IMR-90 (cell line): ENCODE measurements at regions not wholly inside any gene's neighbourhood (a gene's known extent, or its start where the extent isn't known, plus 50 kb on each side); places are given as distances from the start of the nearest gene placed in this dataset.

Experiments
- ATAC-seq: fragments of 200-7000 bp; cut with Tn5 transposase; 2 replicates; pipeline ENCODE4 v1.9.1; 2020; ENCODE audit warnings: low read depth, mild to moderate bottlenecking, moderate library complexity
- BruUV-seq: library from RNA; stranded (reverse); fragments of 400-500 nt; replicated peaks from 2 replicates; lab custom pipeline; 2021; lab: Mats Ljungman, UMichigan
- CTCF ChIA-PET: fragments of 300-600 bp; formaldehyde crosslinking; extraction: SDS; loops from one replicate; lab custom pipeline; 2021; ENCODE audit warnings: antibody characterized with exemption; lab: Yijun Ruan, JAX
- POLR2A ChIA-PET: fragments of 300-600 bp; sonication (Branson Sonifier 250); formaldehyde crosslinking; loops from one replicate; lab custom pipeline; 2022; ENCODE audit warnings: antibody characterized with exemption; ENCODE audit not compliant: unreplicated experiment; lab: Charles Lee
- DNase-seq: peaks from one replicate; pipeline ENCODE4 v3.0.0; 2013
- H2AFZ ChIP-seq: replicated peaks from 2 replicates; pipeline ENCODE3; 2013; ENCODE audit warnings: low read length, mild to moderate bottlenecking; ENCODE audit not compliant: poor library complexity
- H2AK5ac ChIP-seq: 2 replicates; pipeline ENCODE4 v1.6.1; 2013; ENCODE audit warnings: low read depth, low read length, inconsistent platforms
- H2AK9ac ChIP-seq: replicated peaks from 2 replicates; pipeline ENCODE3; 2013; ENCODE audit warnings: mild to moderate bottlenecking, low read depth, low read length, moderate library complexity; ENCODE audit not compliant: poor library complexity
- H2BK120ac ChIP-seq: 2 replicates; pipeline ENCODE4 v1.6.1; 2013; ENCODE audit warnings: low read depth, low read length, inconsistent platforms
- H2BK15ac ChIP-seq: 3 replicates; pipeline ENCODE4 v1.6.1; 2013; ENCODE audit warnings: low read depth, low read length, inconsistent platforms
- H2BK20ac ChIP-seq: 2 replicates; pipeline ENCODE4 v1.6.1; 2013; ENCODE audit warnings: low read depth, mild to moderate bottlenecking, inconsistent platforms, low read length, moderate library complexity
- H2BK5ac ChIP-seq: 2 replicates; pipeline ENCODE4 v1.6.1; 2013; ENCODE audit warnings: mild to moderate bottlenecking, low read depth, low read length, inconsistent platforms; ENCODE audit not compliant: poor library complexity, severe bottlenecking
- H3K14ac ChIP-seq: replicated peaks from 2 replicates; pipeline ENCODE4 v1.6.1; 2013; ENCODE audit warnings: low read depth, low read length, inconsistent platforms
- H3K18ac ChIP-seq: 2 replicates; pipeline ENCODE4 v1.6.1; 2013; ENCODE audit warnings: low read depth, low read length, control low read depth
- H3K23ac ChIP-seq: 2 replicates; pipeline ENCODE4 v1.6.1; 2013; ENCODE audit warnings: low read depth, low read length, inconsistent platforms
- H3K27ac ChIP-seq: 2 replicates; pipeline ENCODE4 v1.5.1; 2013; ENCODE audit warnings: mild to moderate bottlenecking, control low read depth, low read length; ENCODE audit not compliant: insufficient read depth
- H3K27me3 ChIP-seq: 2 replicates; pipeline ENCODE4 v1.6.1; 2013; ENCODE audit warnings: low read length; ENCODE audit not compliant: control insufficient read depth, insufficient read depth
- H3K36me3 ChIP-seq: 2 replicates; pipeline ENCODE4 v1.6.1; 2013; ENCODE audit warnings: low read length, mixed read lengths; ENCODE audit not compliant: control insufficient read depth, insufficient read depth
- H3K4ac ChIP-seq: 2 replicates; pipeline ENCODE4 v1.6.1; 2013; ENCODE audit warnings: low read depth, low read length, inconsistent platforms
- H3K4me1 ChIP-seq: 2 replicates; pipeline ENCODE4 v1.6.1; 2013; ENCODE audit warnings: low read length, mixed read lengths; ENCODE audit not compliant: control insufficient read depth, insufficient read depth
- H3K4me2 ChIP-seq: 2 replicates; pipeline ENCODE4 v1.6.1; 2013; ENCODE audit warnings: low read depth, mild to moderate bottlenecking, control low read depth, low read length, moderate library complexity
- H3K4me3 ChIP-seq: 2 replicates; pipeline ENCODE4 v1.5.1; 2013; ENCODE audit warnings: low read depth, mild to moderate bottlenecking, control low read depth, low read length, moderate library complexity; ENCODE audit not compliant: insufficient read depth
- H3K56ac ChIP-seq: 2 replicates; pipeline ENCODE4 v1.6.1; 2013; ENCODE audit warnings: low read length, inconsistent platforms; ENCODE audit not compliant: insufficient read depth; ENCODE audit errors: extremely low read depth
- H3K79me1 ChIP-seq, 2 experiments: 2 replicates each; pipeline ENCODE4 v1.6.1; 2013; ENCODE audit warnings: low read length in 2 of 2, inconsistent platforms in 1 of 2, low read depth in 1 of 2
- H3K9ac ChIP-seq: 2 replicates; pipeline ENCODE4 v1.6.1; 2013; ENCODE audit warnings: low read depth, low read length, control low read depth
- H3K9me1 ChIP-seq: 2 replicates; pipeline ENCODE4 v1.6.1; 2013; ENCODE audit warnings: low read length, inconsistent platforms; ENCODE audit not compliant: insufficient read depth
- H3K9me3 ChIP-seq: 2 replicates; pipeline ENCODE4 v1.6.1; 2013; ENCODE audit warnings: low read length; ENCODE audit not compliant: control insufficient read depth, insufficient read depth
- H4K20me1 ChIP-seq: 2 replicates; pipeline ENCODE4 v1.6.1; 2013; ENCODE audit warnings: low read length, inconsistent platforms; ENCODE audit not compliant: insufficient read depth
- H4K5ac ChIP-seq: 2 replicates; pipeline ENCODE4 v1.6.1; 2013; ENCODE audit warnings: mild to moderate bottlenecking, low read depth, low read length, control low read depth
- H4K8ac ChIP-seq, 2 experiments: 2 replicates each; pipeline ENCODE4 v1.6.1; 2013; ENCODE audit warnings: low read depth in 2 of 2, low read length in 2 of 2, control low read depth in 1 of 2, inconsistent platforms in 1 of 2
- H4K91ac ChIP-seq: 2 replicates; pipeline ENCODE4 v1.6.1; 2013; ENCODE audit warnings: low read depth, low read length, inconsistent platforms; ENCODE audit not compliant: insufficient read depth
- BHLHE40 ChIP-seq: fragments of 150-350 bp; IDR thresholded peaks from 2 replicates; pipeline ENCODE4 v1.6.1; 2016; ENCODE audit warnings: mild to moderate bottlenecking, low read depth, low read length
- CEBPB ChIP-seq: IDR thresholded peaks from 2 replicates; pipeline ENCODE4 v1.6.1; 2012; ENCODE audit warnings: low read depth, low read length, improper control_type of control experiment
- CHD1 ChIP-seq: IDR thresholded peaks from 2 replicates; pipeline ENCODE4 v1.6.1; 2012; ENCODE audit warnings: low read depth, low read length, improper control_type of control experiment
- MAFK ChIP-seq: IDR thresholded peaks from 2 replicates; pipeline ENCODE4 v1.6.1; 2012; ENCODE audit warnings: low read depth, low read length, improper control_type of control experiment
- MXI1 ChIP-seq: IDR thresholded peaks from 2 replicates; pipeline ENCODE4 v1.6.1; 2012; ENCODE audit warnings: low read depth, mild to moderate bottlenecking, low read length, moderate library complexity, borderline replicate concordance
- POLR2A ChIP-seq: IDR thresholded peaks from 2 replicates; pipeline ENCODE4 v1.6.1; 2012; ENCODE audit warnings: mild to moderate bottlenecking, low read depth, low read length
- RAD21 ChIP-seq: IDR thresholded peaks from 2 replicates; pipeline ENCODE4 v1.6.1; 2012; ENCODE audit warnings: low read length, improper control_type of control experiment
- RFX5 ChIP-seq: IDR thresholded peaks from 2 replicates; pipeline ENCODE4 v1.8.0; 2012; ENCODE audit warnings: low read depth, mild to moderate bottlenecking, low read length, moderate library complexity
- SMC3 ChIP-seq: fragments of 150-350 bp; IDR thresholded peaks from 2 replicates; pipeline ENCODE4 v1.6.1; 2016; ENCODE audit warnings: low read depth, mild to moderate bottlenecking, antibody characterized with exemption, low read length, moderate library complexity
- WGBS, 2 experiments: methylation state at CpG; one replicate each; pipeline versions ENCODE4 v1.1.5 to v1.1.7; 2013; ENCODE audit warnings: missing lambda C conversion rate in 2 of 2; ENCODE audit not compliant: insufficient read length in 1 of 2; ENCODE audit errors: extremely low coverage in 2 of 2; 5-methylcytosine and 5-hydroxymethylcytosine counted together
- dilution Hi-C: fragments of 300-500 bp; cut with HindIII; formaldehyde crosslinking; loops from one replicate; pipeline ENCODE4 v1.14.3; 2018; ENCODE audit warnings: low sequenced_read_pairs; ENCODE audit not compliant: unreplicated experiment
- in situ Hi-C: fragments of 300-500 bp; cut with MboI; formaldehyde crosslinking; loops from 3 replicates; pipeline ENCODE4 v1.14.3; 2019; ENCODE audit warnings: low sequenced_read_pairs, inconsistent platforms, mixed read lengths
- intact Hi-C: fragments of 100-400 bp; cut with micrococcal nuclease; formaldehyde crosslinking; loops from 2 replicates; pipeline ENCODE4 v1.10.0; 2022
- TF ChIP-seq, protein P1 (sequence below): fragments of 150-350 bp; IDR thresholded peaks from 2 replicates; pipeline ENCODE4 v1.6.1; 2016; ENCODE audit warnings: low read depth, mild to moderate bottlenecking, low read length, moderate library complexity, borderline replicate concordance
- TF ChIP-seq, protein P2 (sequence below): conservative IDR thresholded peaks from 2 replicates; pipeline ENCODE4 v1.5.1; 2012; ENCODE audit warnings: mild to moderate bottlenecking, low read depth, low read length, improper control_type of control experiment
- TF ChIP-seq, protein P3 (sequence below): fragments of 150-350 bp; IDR thresholded peaks from 2 replicates; pipeline ENCODE4 v1.6.1; 2017; ENCODE audit warnings: mild to moderate bottlenecking, antibody characterized with exemption, low read length, low read depth

DNA sequence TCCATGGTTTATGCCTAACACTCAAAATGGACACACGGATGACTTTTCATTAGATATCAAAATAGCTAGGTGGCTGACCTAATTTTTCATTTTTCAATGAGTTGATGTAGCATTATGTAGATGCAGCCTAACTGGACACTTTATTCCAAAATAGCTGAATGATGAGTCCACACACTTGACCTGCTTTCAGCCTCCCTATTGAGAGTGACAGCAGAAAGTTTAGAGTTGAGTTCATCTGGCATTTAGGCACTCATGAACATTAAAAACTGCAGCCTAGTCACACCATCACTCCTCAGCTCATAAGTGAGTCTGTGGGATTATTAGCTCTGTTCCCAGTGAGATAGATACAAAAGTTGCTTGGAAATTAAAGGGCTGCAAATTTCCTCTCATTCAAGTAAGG lies 307.3 kb upstream of the PRKD1 start:
- H3K9ac ChIP-seq = no peak overlapping the region
- no peak overlapping the region for H3K18ac ChIP-seq
- no peak overlapping the region for H4K8ac ChIP-seq
- H2AK9ac ChIP-seq = no peak overlapping the region
- H3K23ac ChIP-seq = no peak overlapping the region
- DNase-seq (no peak), ATAC-seq (no peak)
- no peak overlapping the region for H4K5ac ChIP-seq
- no peaks in the 10 kb centered on the region for H3K79me1 ChIP-seq
- H3K27me3 ChIP-seq = no peaks in the 10 kb centered on the region
- H3K4ac ChIP-seq = no peak overlapping the region
- no peak overlapping the region for H3K14ac ChIP-seq
- intact Hi-C loops (no loop called here), in situ Hi-C loops (no loop called here), dilution Hi-C loops (no loop called here)
- H3K4me3 ChIP-seq = no peak overlapping the region
- H3K4me2 ChIP-seq = no peak overlapping the region
- no peak overlapping the region for H2AFZ ChIP-seq
- H2AK5ac ChIP-seq = no peak overlapping the region
- H2BK5ac ChIP-seq = no peak overlapping the region
- H2BK15ac ChIP-seq = no peak overlapping the region
- no peak overlapping the region for H3K27ac ChIP-seq
- no peak overlapping the region for H3K56ac ChIP-seq
- H4K20me1 ChIP-seq = no peaks in the 10 kb centered on the region
- TF ChIP-seq, protein P1, sequence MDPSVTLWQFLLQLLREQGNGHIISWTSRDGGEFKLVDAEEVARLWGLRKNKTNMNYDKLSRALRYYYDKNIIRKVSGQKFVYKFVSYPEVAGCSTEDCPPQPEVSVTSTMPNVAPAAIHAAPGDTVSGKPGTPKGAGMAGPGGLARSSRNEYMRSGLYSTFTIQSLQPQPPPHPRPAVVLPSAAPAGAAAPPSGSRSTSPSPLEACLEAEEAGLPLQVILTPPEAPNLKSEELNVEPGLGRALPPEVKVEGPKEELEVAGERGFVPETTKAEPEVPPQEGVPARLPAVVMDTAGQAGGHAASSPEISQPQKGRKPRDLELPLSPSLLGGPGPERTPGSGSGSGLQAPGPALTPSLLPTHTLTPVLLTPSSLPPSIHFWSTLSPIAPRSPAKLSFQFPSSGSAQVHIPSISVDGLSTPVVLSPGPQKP = no peak
- TF ChIP-seq, protein P2, sequence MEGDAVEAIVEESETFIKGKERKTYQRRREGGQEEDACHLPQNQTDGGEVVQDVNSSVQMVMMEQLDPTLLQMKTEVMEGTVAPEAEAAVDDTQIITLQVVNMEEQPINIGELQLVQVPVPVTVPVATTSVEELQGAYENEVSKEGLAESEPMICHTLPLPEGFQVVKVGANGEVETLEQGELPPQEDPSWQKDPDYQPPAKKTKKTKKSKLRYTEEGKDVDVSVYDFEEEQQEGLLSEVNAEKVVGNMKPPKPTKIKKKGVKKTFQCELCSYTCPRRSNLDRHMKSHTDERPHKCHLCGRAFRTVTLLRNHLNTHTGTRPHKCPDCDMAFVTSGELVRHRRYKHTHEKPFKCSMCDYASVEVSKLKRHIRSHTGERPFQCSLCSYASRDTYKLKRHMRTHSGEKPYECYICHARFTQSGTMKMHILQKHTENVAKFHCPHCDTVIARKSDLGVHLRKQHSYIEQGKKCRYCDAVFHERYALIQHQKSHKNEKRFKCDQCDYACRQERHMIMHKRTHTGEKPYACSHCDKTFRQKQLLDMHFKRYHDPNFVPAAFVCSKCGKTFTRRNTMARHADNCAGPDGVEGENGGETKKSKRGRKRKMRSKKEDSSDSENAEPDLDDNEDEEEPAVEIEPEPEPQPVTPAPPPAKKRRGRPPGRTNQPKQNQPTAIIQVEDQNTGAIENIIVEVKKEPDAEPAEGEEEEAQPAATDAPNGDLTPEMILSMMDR = no peak
- TF ChIP-seq POLR2A (no peak), MXI1 (no peak), RAD21 (no peak), BHLHE40 (no peak), CHD1 (no peak), MAFK (no peak), CEBPB (no peak), RFX5 (no peak), SMC3 (no peak)
- TF ChIP-seq, protein P3, sequence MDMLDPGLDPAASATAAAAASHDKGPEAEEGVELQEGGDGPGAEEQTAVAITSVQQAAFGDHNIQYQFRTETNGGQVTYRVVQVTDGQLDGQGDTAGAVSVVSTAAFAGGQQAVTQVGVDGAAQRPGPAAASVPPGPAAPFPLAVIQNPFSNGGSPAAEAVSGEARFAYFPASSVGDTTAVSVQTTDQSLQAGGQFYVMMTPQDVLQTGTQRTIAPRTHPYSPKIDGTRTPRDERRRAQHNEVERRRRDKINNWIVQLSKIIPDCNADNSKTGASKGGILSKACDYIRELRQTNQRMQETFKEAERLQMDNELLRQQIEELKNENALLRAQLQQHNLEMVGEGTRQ = no peak
- POLR2A ChIA-PET = no interaction called here
- H2BK20ac ChIP-seq = no peak overlapping the region
- no peaks in the 10 kb centered on the region for H3K9me3 ChIP-seq
- H4K91ac ChIP-seq = no peak overlapping the region
- CTCF ChIA-PET = interaction anchor here (0.7 kb wide), 1 partner anchor 14 kb away, joined by 3 read pairs; no protein-coding TSS in a partner anchor
- BruUV-seq = no TSS peak
- WGBS, 2 experiments = no CpG with 5 or more reads among the region's 1 CpG
- no peak overlapping the region for H2BK120ac ChIP-seq
- H3K4me1 ChIP-seq = peaks cover 1% of the 10 kb centered on the region; the same call in 1 of the 2 replicates
- no peaks in the 10 kb centered on the region for H3K9me1 ChIP-seq
- H3K36me3 ChIP-seq = no peaks in the 10 kb centered on the region
